ENCODE measurements at regions not wholly inside any gene's neighbourhood (a gene's known extent, or its start where the extent isn't known, plus 50 kb on each side); places are given as distances from the start of the nearest gene placed in this dataset.
"Not testable (repeated sequence)": the region's sequence is repeated elsewhere in the genome, so short reads cannot be mapped to it uniquely, and the experiment has no call there.

DNA sequence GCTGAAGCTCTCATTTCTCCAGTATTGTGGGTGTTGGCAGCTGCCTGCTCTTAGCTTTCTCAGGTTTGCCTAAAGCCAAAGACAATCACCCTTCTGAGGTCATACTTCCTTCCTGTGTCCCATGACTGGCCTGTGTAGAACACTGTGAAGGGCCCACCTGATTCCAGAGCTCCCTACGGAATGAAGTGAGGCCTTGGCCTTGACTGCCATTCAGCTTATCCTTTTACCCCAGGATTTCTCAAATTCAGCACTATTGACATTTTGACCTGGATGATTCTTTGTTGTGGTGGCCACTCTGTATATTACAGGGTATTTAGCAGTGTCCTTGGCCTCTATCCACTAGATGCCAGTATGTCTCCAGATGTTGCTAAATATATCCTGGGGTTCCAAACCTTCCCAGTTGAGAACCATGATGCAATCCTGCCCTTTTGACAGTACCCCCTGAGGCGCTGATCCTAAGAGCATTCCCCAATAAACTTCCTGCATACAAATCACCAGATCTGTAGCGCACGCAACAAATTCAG is 112.3 kb upstream of the KRR1 start:
- no peaks in the 10 kb centered on the region for H3K27me3 ChIP-seq (ENCODE audit: control insufficient read depth in 3 of 3, insufficient read depth in 3 of 3, low read length in 3 of 3)
- no peak overlapping the region for H3K9ac ChIP-seq (ENCODE audit: low read depth in 1 of 3, low read length in 3 of 3)
- no peaks in the 10 kb centered on the region for H3K36me3 ChIP-seq (ENCODE audit: control insufficient read depth in 3 of 3, insufficient read depth in 3 of 3, low read length in 3 of 3)
- H3K9me3 ChIP-seq (ENCODE audit: control insufficient read depth in 3 of 3, low read length in 3 of 3), result no peaks in the 10 kb centered on the region
- peaks cover 0 to 6% (median 5%) of the 10 kb centered on the region in 3 donors for H3K4me1 ChIP-seq (ENCODE audit: control insufficient read depth in 3 of 3, insufficient read depth in 3 of 3, low read length in 3 of 3)
- no peak overlapping the region for H3K4me3 ChIP-seq (ENCODE audit: low read length in 3 of 3)
- no peak overlapping the region for H3K27ac ChIP-seq (ENCODE audit: low read depth, low read length)

GRCh38 chr12:75622492-75622891 is 111.1 kb upstream of the KRR1 start:
- Histone ChIP-seq H3K4me3 (ENCODE audit: low read length in 3 of 3) (no peak overlapping the region), H3K4me1 (ENCODE audit: control insufficient read depth in 3 of 3, insufficient read depth in 3 of 3, low read length in 3 of 3) (peaks cover 0 to 6% (median 5%) of the 10 kb centered on the region in 3 donors), H3K27me3 (ENCODE audit: control insufficient read depth in 3 of 3, insufficient read depth in 3 of 3, low read length in 3 of 3) (no peaks in the 10 kb centered on the region), H3K9me3 (ENCODE audit: control insufficient read depth in 3 of 3, low read length in 3 of 3) (no peaks in the 10 kb centered on the region), H3K9ac (ENCODE audit: low read depth in 1 of 3, low read length in 3 of 3) (no peak overlapping the region), H3K36me3 (ENCODE audit: control insufficient read depth in 3 of 3, insufficient read depth in 3 of 3, low read length in 3 of 3) (no peaks in the 10 kb centered on the region), H3K27ac (ENCODE audit: low read depth, low read length) (no peak overlapping the region)

DNA sequence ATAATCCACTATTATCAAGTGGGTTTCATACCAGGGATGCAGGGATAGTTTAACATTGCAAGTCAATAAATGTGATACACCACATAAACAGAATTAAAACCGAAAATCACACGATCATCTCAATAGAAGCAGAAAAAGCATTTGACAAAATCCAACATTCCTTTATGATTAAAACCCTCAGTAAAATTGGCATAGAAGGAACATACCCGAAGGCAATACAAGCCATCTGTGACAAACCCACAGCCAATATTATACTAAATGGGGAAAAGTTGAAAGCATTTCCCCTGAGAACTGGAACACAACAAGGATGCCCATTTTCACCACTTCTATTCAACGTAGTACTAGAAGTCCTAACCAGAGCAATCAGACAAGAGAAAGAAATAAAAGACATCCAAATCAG is 103.0 kb upstream of the KRR1 start:
- H3K36me3 ChIP-seq (ENCODE audit: control insufficient read depth in 3 of 3, insufficient read depth in 3 of 3, low read length in 3 of 3), result not testable (repeated sequence)

GRCh38 chr12:75613981-75614380 is 102.6 kb upstream of the KRR1 start:
- no peak overlapping the region for H3K4me3 ChIP-seq (ENCODE audit: low read length in 3 of 3)
- H3K27me3 ChIP-seq (ENCODE audit: control insufficient read depth in 3 of 3, insufficient read depth in 3 of 3, low read length in 3 of 3), result no peaks in the 10 kb centered on the region
- H3K9me3 ChIP-seq (ENCODE audit: control insufficient read depth in 3 of 3, low read length in 3 of 3), result no peaks in the 10 kb centered on the region
- no peaks in the 10 kb centered on the region for H3K4me1 ChIP-seq (ENCODE audit: control insufficient read depth in 3 of 3, insufficient read depth in 3 of 3, low read length in 3 of 3)
- no peaks in the 10 kb centered on the region for H3K36me3 ChIP-seq (ENCODE audit: control insufficient read depth in 3 of 3, insufficient read depth in 3 of 3, low read length in 3 of 3)
- no peak overlapping the region for H3K9ac ChIP-seq (ENCODE audit: low read depth in 1 of 3, low read length in 3 of 3)
- H3K27ac ChIP-seq (ENCODE audit: low read depth, low read length), result no peak overlapping the region

More for the DNA sequence above, 103.0 kb upstream of the KRR1 start:
- H3K4me3 ChIP-seq (ENCODE audit: low read length in 3 of 3); H3K27me3 ChIP-seq (ENCODE audit: control insufficient read depth in 3 of 3, insufficient read depth in 3 of 3, low read length in 3 of 3); H3K9ac ChIP-seq (ENCODE audit: low read depth in 1 of 3, low read length in 3 of 3); H3K27ac ChIP-seq (ENCODE audit: low read depth, low read length); H3K9me3 ChIP-seq (ENCODE audit: control insufficient read depth in 3 of 3, low read length in 3 of 3); H3K4me1 ChIP-seq (ENCODE audit: control insufficient read depth in 3 of 3, insufficient read depth in 3 of 3, low read length in 3 of 3): not testable (repeated sequence)

GRCh38 chr12:75611041-75611440 is 99.6 kb upstream of the KRR1 start:
- no peaks in the 10 kb centered on the region for H3K4me1 ChIP-seq (ENCODE audit: control insufficient read depth in 3 of 3, insufficient read depth in 3 of 3, low read length in 3 of 3)
- no peak overlapping the region for H3K9ac ChIP-seq (ENCODE audit: low read depth in 1 of 3, low read length in 3 of 3)
- no peaks in the 10 kb centered on the region for H3K27me3 ChIP-seq (ENCODE audit: control insufficient read depth in 3 of 3, insufficient read depth in 3 of 3, low read length in 3 of 3)
- H3K27ac ChIP-seq (ENCODE audit: low read depth, low read length), result no peak overlapping the region
- no peaks in the 10 kb centered on the region for H3K9me3 ChIP-seq (ENCODE audit: control insufficient read depth in 3 of 3, low read length in 3 of 3)
- no peaks in the 10 kb centered on the region for H3K36me3 ChIP-seq (ENCODE audit: control insufficient read depth in 3 of 3, insufficient read depth in 3 of 3, low read length in 3 of 3)
- H3K4me3 ChIP-seq (ENCODE audit: low read length in 3 of 3), result no peak overlapping the region

DNA sequence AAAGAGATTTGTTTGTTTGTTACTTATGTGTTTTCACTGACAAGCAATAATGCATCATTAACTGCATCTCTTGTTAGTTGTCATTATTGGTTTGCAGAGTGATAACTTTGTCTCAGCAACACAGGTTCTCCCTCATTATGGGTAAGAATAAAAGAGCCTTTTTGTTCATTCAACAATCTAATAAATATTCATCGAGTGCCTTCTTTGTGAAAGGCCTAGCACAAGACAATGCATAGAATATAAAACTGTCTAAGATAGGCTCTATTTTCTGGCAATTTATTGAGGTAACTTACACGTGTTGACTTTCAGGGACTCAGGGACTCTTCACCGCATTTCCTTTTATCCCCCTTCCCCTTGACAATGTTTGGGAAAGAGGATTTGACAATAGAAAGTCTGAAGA is 95.5 kb upstream of the KRR1 start:
- Histone ChIP-seq H3K4me3 (ENCODE audit: low read length in 3 of 3) (no peak overlapping the region), H3K4me1 (ENCODE audit: control insufficient read depth in 3 of 3, insufficient read depth in 3 of 3, low read length in 3 of 3) (no peaks in the 10 kb centered on the region), H3K36me3 (ENCODE audit: control insufficient read depth in 3 of 3, insufficient read depth in 3 of 3, low read length in 3 of 3) (no peaks in the 10 kb centered on the region), H3K9ac (ENCODE audit: low read depth in 1 of 3, low read length in 3 of 3) (no peak overlapping the region), H3K27me3 (ENCODE audit: control insufficient read depth in 3 of 3, insufficient read depth in 3 of 3, low read length in 3 of 3) (no peaks in the 10 kb centered on the region), H3K9me3 (ENCODE audit: control insufficient read depth in 3 of 3, low read length in 3 of 3) (no peaks in the 10 kb centered on the region), H3K27ac (ENCODE audit: low read depth, low read length) (no peak overlapping the region)

GRCh38 chr12:75606151-75606550 is 94.7 kb upstream of the KRR1 start:
- H3K27me3 ChIP-seq (ENCODE audit: control insufficient read depth in 3 of 3, insufficient read depth in 3 of 3, low read length in 3 of 3), result no peaks in the 10 kb centered on the region
- H3K27ac ChIP-seq (ENCODE audit: low read depth, low read length), result no peak overlapping the region
- H3K4me3 ChIP-seq (ENCODE audit: low read length in 3 of 3), result no peak overlapping the region
- no peaks in the 10 kb centered on the region for H3K9me3 ChIP-seq (ENCODE audit: control insufficient read depth in 3 of 3, low read length in 3 of 3)
- H3K9ac ChIP-seq (ENCODE audit: low read depth in 1 of 3, low read length in 3 of 3), result no peak overlapping the region
- no peaks in the 10 kb centered on the region for H3K4me1 ChIP-seq (ENCODE audit: control insufficient read depth in 3 of 3, insufficient read depth in 3 of 3, low read length in 3 of 3)
- H3K36me3 ChIP-seq (ENCODE audit: control insufficient read depth in 3 of 3, insufficient read depth in 3 of 3, low read length in 3 of 3), result no peaks in the 10 kb centered on the region

- no peak overlapping the region for H3K27ac ChIP-seq (ENCODE audit: low read depth, low read length)
- H3K4me1 ChIP-seq (ENCODE audit: control insufficient read depth in 3 of 3, insufficient read depth in 3 of 3, low read length in 3 of 3), result no peaks in the 10 kb centered on the region
- no peaks in the 10 kb centered on the region for H3K27me3 ChIP-seq (ENCODE audit: control insufficient read depth in 3 of 3, insufficient read depth in 3 of 3, low read length in 3 of 3)
- no peaks in the 10 kb centered on the region for H3K36me3 ChIP-seq (ENCODE audit: control insufficient read depth in 3 of 3, insufficient read depth in 3 of 3, low read length in 3 of 3)
- H3K9ac ChIP-seq (ENCODE audit: low read depth in 1 of 3, low read length in 3 of 3), result no peak overlapping the region
- H3K9me3 ChIP-seq (ENCODE audit: control insufficient read depth in 3 of 3, low read length in 3 of 3), result no peaks in the 10 kb centered on the region
- no peak overlapping the region for H3K4me3 ChIP-seq (ENCODE audit: low read length in 3 of 3)
These were observed 92.1 kb upstream of the KRR1 start for GRCh38 chr12:75603475-75603874.

DNA sequence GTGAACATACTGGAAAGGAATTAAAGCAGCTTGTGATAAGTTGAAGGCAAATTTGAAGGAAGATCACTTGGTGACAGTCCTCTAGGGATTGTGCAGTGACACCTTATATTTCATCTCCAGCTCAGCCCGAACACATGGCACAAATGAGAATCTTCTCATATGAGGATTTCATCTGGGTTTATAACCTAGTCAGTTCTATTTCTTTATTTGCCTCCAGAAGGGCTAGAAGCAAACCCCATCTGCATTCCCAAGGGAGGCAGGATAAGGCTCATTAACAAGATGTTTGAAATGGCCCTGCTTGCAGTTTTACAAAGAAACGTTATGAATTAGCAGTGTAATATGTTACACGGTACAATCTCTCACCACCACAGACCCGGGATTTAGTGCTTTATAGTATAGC is 90.7 kb upstream of the KRR1 start:
- H3K4me3 ChIP-seq (ENCODE audit: low read length in 3 of 3), result no peak overlapping the region
- no peaks in the 10 kb centered on the region for H3K36me3 ChIP-seq (ENCODE audit: control insufficient read depth in 3 of 3, insufficient read depth in 3 of 3, low read length in 3 of 3)
- no peak overlapping the region for H3K27ac ChIP-seq (ENCODE audit: low read depth, low read length)
- H3K4me1 ChIP-seq (ENCODE audit: control insufficient read depth in 3 of 3, insufficient read depth in 3 of 3, low read length in 3 of 3), result no peaks in the 10 kb centered on the region
- no peaks in the 10 kb centered on the region for H3K27me3 ChIP-seq (ENCODE audit: control insufficient read depth in 3 of 3, insufficient read depth in 3 of 3, low read length in 3 of 3)
- H3K9ac ChIP-seq (ENCODE audit: low read depth in 1 of 3, low read length in 3 of 3), result no peak overlapping the region
- H3K9me3 ChIP-seq (ENCODE audit: control insufficient read depth in 3 of 3, low read length in 3 of 3), result no peaks in the 10 kb centered on the region

DNA sequence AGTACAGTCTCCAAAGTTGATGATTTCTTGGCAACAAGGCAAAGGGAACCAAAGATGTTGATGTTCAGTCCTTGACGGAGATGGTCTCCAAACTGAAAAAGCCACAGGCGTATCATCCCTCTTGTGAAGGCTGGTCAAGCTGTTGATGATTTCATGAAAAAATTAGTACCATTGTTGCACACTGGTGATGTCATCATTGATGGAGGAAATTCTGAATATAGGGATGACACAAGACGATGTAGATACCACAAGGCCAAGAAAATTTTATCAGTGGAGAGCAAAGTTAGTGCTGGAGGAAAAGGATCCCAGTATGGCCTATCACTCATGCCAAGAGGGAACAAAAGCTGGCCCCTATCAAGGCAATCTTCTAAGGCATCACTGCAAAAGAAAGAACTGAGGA is 88.7 kb upstream of the KRR1 start:
- no peaks in the 10 kb centered on the region for H3K4me1 ChIP-seq (ENCODE audit: control insufficient read depth in 3 of 3, insufficient read depth in 3 of 3, low read length in 3 of 3)
- H3K36me3 ChIP-seq (ENCODE audit: control insufficient read depth in 3 of 3, insufficient read depth in 3 of 3, low read length in 3 of 3), result no peaks in the 10 kb centered on the region
- no peak overlapping the region for H3K4me3 ChIP-seq (ENCODE audit: low read length in 3 of 3)
- no peaks in the 10 kb centered on the region for H3K27me3 ChIP-seq (ENCODE audit: control insufficient read depth in 3 of 3, insufficient read depth in 3 of 3, low read length in 3 of 3)
- no peak overlapping the region for H3K9ac ChIP-seq (ENCODE audit: low read depth in 1 of 3, low read length in 3 of 3)
- H3K27ac ChIP-seq (ENCODE audit: low read depth, low read length), result no peak overlapping the region
- H3K9me3 ChIP-seq (ENCODE audit: control insufficient read depth in 3 of 3, low read length in 3 of 3), result no peaks in the 10 kb centered on the region

DNA sequence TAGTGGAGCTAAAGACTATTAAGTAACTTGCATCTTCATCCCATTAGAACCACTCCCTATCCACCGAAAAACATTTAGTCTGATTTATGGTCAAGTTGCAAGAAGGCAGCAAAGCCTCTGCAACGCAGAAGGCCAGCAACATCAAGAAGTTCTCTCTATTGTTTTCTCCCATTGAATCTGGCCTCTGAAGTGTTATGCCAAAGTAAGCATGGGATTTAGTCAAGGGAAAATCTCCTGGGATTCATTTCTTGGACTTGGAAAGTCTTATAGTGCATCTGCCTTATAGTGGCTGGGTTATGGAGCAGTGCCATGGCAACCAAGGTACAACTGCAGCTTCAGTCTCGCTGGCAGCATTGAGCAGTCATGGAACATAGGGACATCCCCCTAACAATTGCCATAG is 87.7 kb upstream of the KRR1 start:
- H3K27ac ChIP-seq (ENCODE audit: low read depth, low read length), result no peak overlapping the region
- no peaks in the 10 kb centered on the region for H3K36me3 ChIP-seq (ENCODE audit: control insufficient read depth in 3 of 3, insufficient read depth in 3 of 3, low read length in 3 of 3)
- H3K9ac ChIP-seq (ENCODE audit: low read depth in 1 of 3, low read length in 3 of 3), result no peak overlapping the region
- H3K4me1 ChIP-seq (ENCODE audit: control insufficient read depth in 3 of 3, insufficient read depth in 3 of 3, low read length in 3 of 3), result no peaks in the 10 kb centered on the region
- no peaks in the 10 kb centered on the region for H3K9me3 ChIP-seq (ENCODE audit: control insufficient read depth in 3 of 3, low read length in 3 of 3)
- no peaks in the 10 kb centered on the region for H3K27me3 ChIP-seq (ENCODE audit: control insufficient read depth in 3 of 3, insufficient read depth in 3 of 3, low read length in 3 of 3)
- no peak overlapping the region for H3K4me3 ChIP-seq (ENCODE audit: low read length in 3 of 3)
